Activated CD4-positive, CD25-positive, alpha-beta regulatory T cell treated with anti-CD3 and anti-CD28 coated beads, Interleukin-2, amount 50 U/mL, for 24 hours (primary cell): ENCODE measurements at regions not wholly inside any gene's neighbourhood (a gene's known extent, or its start where the extent isn't known, plus 50 kb on each side); places are given as distances from the start of the nearest gene placed in this dataset.

ENCODE experiments used
- ATAC-seq, 2 donors: fragments of 150-1000 bp; cut with Tn5 transposase; one replicate each; pipeline ENCODE4 v1.10.0; 2021; ENCODE audit warnings: mild to moderate bottlenecking in 1 of 2, moderate library complexity in 1 of 2

GRCh38 chr6:163667372-163668060 is 253.0 kb downstream of the QKI start:
- peak; percentile 33 to 51 for ATAC-seq

GRCh38 chr6:163665464-163665863 is 250.9 kb downstream of the QKI start:
- ATAC-seq = no peak

GRCh38 chr6:163663575-163663974 is 249.1 kb downstream of the QKI start:
- ATAC-seq = no peak

GRCh38 chr6:163662604-163663225 is 248.2 kb downstream of the QKI start:
- ATAC-seq = no peak

GRCh38 chr6:163661272-163661671 is 246.8 kb downstream of the QKI start:
- ATAC-seq = no peak

GRCh38 chr6:163659803-163660202 is 245.3 kb downstream of the QKI start:
- ATAC-seq = no peak

- ATAC-seq = peak in 1 of 2 donors; percentile 10
Measured at GRCh38 chr6:163655217-163656121, 241.0 kb downstream of the QKI start.

- ATAC-seq = no peak
Measured at GRCh38 chr6:163651915-163652668, 237.6 kb downstream of the QKI start.

GRCh38 chr6:163651426-163651825 is 236.9 kb downstream of the QKI start:
- no peak for ATAC-seq

GRCh38 chr6:163648868-163649267 is 234.3 kb downstream of the QKI start:
- no peak for ATAC-seq

GRCh38 chr6:163647624-163648023 is 233.1 kb downstream of the QKI start:
- ATAC-seq = no peak

GRCh38 chr6:163646866-163647265 is 232.3 kb downstream of the QKI start:
- ATAC-seq = no peak

- no peak for ATAC-seq
Measured at GRCh38 chr6:163646133-163646532, 231.6 kb downstream of the QKI start.

- ATAC-seq = no peak
Measured at GRCh38 chr6:163645560-163645959, 231.0 kb downstream of the QKI start.

- no peak for ATAC-seq
Measured at GRCh38 chr6:163643866-163644265, 229.3 kb downstream of the QKI start.

GRCh38 chr6:163641706-163642105 is 227.2 kb downstream of the QKI start:
- no peak for ATAC-seq

- no peak for ATAC-seq
Measured at GRCh38 chr6:163640641-163641040, 226.1 kb downstream of the QKI start.

GRCh38 chr6:163637524-163637923 is 223.0 kb downstream of the QKI start:
- ATAC-seq = no peak

GRCh38 chr6:163635731-163636364 is 221.3 kb downstream of the QKI start:
- ATAC-seq = no peak

- no peak for ATAC-seq
Measured at GRCh38 chr6:163635315-163635714, 220.8 kb downstream of the QKI start.

- no peak for ATAC-seq
Measured at GRCh38 chr6:163634211-163635171, 220.0 kb downstream of the QKI start.
